ENCODE measurements at regions not wholly inside any gene's neighbourhood (a gene's known extent, or its start where the extent isn't known, plus 50 kb on each side); places are given as distances from the start of the nearest gene placed in this dataset.

GRCh38 chr17:77322514-77323412 is 182.0 kb downstream of the SEC14L1 start (continued):
- TF ChIP-seq HNF1B (CRISPR knock-in tag; IDR thresholded peaks at IDR 0.05), result no peak; the same call in 1 of the 2 replicates
- TF ChIP-seq ATF7-NPFF (CRISPR knock-in tag; IDR thresholded peaks at IDR 0.05; ENCODE audit: low read depth), result no peak
- TF ChIP-seq ERF (CRISPR knock-in tag; IDR thresholded peaks at IDR 0.05), result peak; percentile 68
- TF ChIP-seq ZNF276 (CRISPR knock-in tag; IDR thresholded peaks at IDR 0.05; ENCODE audit: low read depth), result no peak
- no peak for TF ChIP-seq TFAP4 (IDR thresholded peaks at IDR 0.05; ENCODE audit: borderline replicate concordance, low read depth)
- no peak for TF ChIP-seq ZNF3 (CRISPR knock-in tag; IDR thresholded peaks at IDR 0.05)
- TF ChIP-seq SP5 (CRISPR knock-in tag; IDR thresholded peaks at IDR 0.05; ENCODE audit: borderline replicate concordance, low read depth), result peak; percentile 76; the same call in 1 of the 2 replicates
- no peak for TF ChIP-seq CBFB (CRISPR knock-in tag; IDR thresholded peaks at IDR 0.05)
- no peak for TF ChIP-seq NCOR1 (IDR thresholded peaks at IDR 0.05; ENCODE audit: borderline replicate concordance, low read length)
- no peak for TF ChIP-seq ZNF512B (CRISPR knock-in tag; IDR thresholded peaks at IDR 0.05; ENCODE audit: borderline replicate concordance)
- TF ChIP-seq ZNF75D (CRISPR knock-in tag; IDR thresholded peaks at IDR 0.05; ENCODE audit: borderline replicate concordance), result no peak
- TF ChIP-seq ZNF441 (CRISPR knock-in tag; IDR thresholded peaks at IDR 0.05; ENCODE audit: borderline replicate concordance), result no peak
- TF ChIP-seq TFDP2 (CRISPR knock-in tag; IDR thresholded peaks at IDR 0.05), result no peak
- TF ChIP-seq SAP130 (CRISPR knock-in tag; IDR thresholded peaks at IDR 0.05; ENCODE audit: low read depth), result peak; percentile 90
- TF ChIP-seq LCORL (IDR thresholded peaks at IDR 0.05), result no peak
- TF ChIP-seq LCORL (CRISPR knock-in tag; IDR thresholded peaks at IDR 0.05), result no peak
- TF ChIP-seq ZC3H13 (CRISPR knock-in tag; IDR thresholded peaks at IDR 0.05), result no peak
- no peak for TF ChIP-seq MZF1 (CRISPR knock-in tag; IDR thresholded peaks at IDR 0.05; ENCODE audit: borderline replicate concordance)
- no peak for TF ChIP-seq CSRNP2 (CRISPR knock-in tag; conservative IDR thresholded peaks at IDR 0.05; ENCODE audit: low read depth)
- no peak for TF ChIP-seq MTF2 (CRISPR knock-in tag; IDR thresholded peaks at IDR 0.05; ENCODE audit: borderline replicate concordance)

Measured in HepG2 (cell line).